ENCODE measurements at regions not wholly inside any gene's neighbourhood (a gene's known extent, or its start where the extent isn't known, plus 50 kb on each side); places are given as distances from the start of the nearest gene placed in this dataset.

- no peak for DNase-seq
- peaks cover 4% of the 10 kb centered on the region; the same call in 1 of the 2 replicates for H3K27me3 Mint-ChIP-seq (ENCODE audit: insufficient read depth)
- TF ChIP-seq CTCF (IDR thresholded peaks at IDR 0.05): peak; percentile 60
- H3K27ac Mint-ChIP-seq: no peak overlapping the region
- peaks cover 7% of the 10 kb centered on the region for H3K9me3 Mint-ChIP-seq
- no peaks in the 10 kb centered on the region for H3K36me3 Mint-ChIP-seq (ENCODE audit: low read depth)
- no peaks in the 10 kb centered on the region for H3K4me1 Mint-ChIP-seq (ENCODE audit: low read depth)
- H3K4me3 Mint-ChIP-seq: no peak overlapping the region
These were observed 146.3 kb upstream of the SKOR2 start for GRCh38 chr18:47397671-47398319.

- H3K36me3 Mint-ChIP-seq (ENCODE audit: low read depth): no peaks in the 10 kb centered on the region
- DNase-seq: no peak
- peaks cover 6% of the 10 kb centered on the region; the same call in 1 of the 2 replicates for H3K27me3 Mint-ChIP-seq (ENCODE audit: insufficient read depth)
- H3K27ac Mint-ChIP-seq: no peak overlapping the region
- no peak overlapping the region for H3K4me3 Mint-ChIP-seq
- TF ChIP-seq CTCF (IDR thresholded peaks at IDR 0.05): no peak
- peaks cover 7% of the 10 kb centered on the region; the same call in 1 of the 2 replicates for H3K9me3 Mint-ChIP-seq
- H3K4me1 Mint-ChIP-seq (ENCODE audit: low read depth): peaks cover 6% of the 10 kb centered on the region; the same call in 1 of the 2 replicates
These were observed 140.2 kb upstream of the SKOR2 start for GRCh38 chr18:47391665-47392064.

- DNase-seq: no peak
- H3K27me3 Mint-ChIP-seq (ENCODE audit: insufficient read depth): peaks cover 3% of the 10 kb centered on the region; the same call in 1 of the 2 replicates
- H3K4me3 Mint-ChIP-seq: no peak overlapping the region
- no peak overlapping the region for H3K27ac Mint-ChIP-seq
- no peaks in the 10 kb centered on the region for H3K36me3 Mint-ChIP-seq (ENCODE audit: low read depth)
- TF ChIP-seq CTCF (IDR thresholded peaks at IDR 0.05): no peak
- peaks cover 8% of the 10 kb centered on the region for H3K9me3 Mint-ChIP-seq
- H3K4me1 Mint-ChIP-seq (ENCODE audit: low read depth): peaks cover 6% of the 10 kb centered on the region; the same call in 1 of the 2 replicates
These were observed 139.1 kb upstream of the SKOR2 start for GRCh38 chr18:47390410-47391024.

- peaks cover 3% of the 10 kb centered on the region; the same call in 1 of the 2 replicates for H3K27me3 Mint-ChIP-seq (ENCODE audit: insufficient read depth)
These were observed 137.8 kb upstream of the SKOR2 start for GRCh38 chr18:47389210-47389609.

GRCh38 chr18:47387864-47388263 is 136.4 kb upstream of the SKOR2 start:
- Mint-ChIP-seq H3K36me3 (ENCODE audit: low read depth) (no peaks in the 10 kb centered on the region), H3K9me3 (peaks cover 11% of the 10 kb centered on the region), H3K27ac (no peak overlapping the region), H3K27me3 (ENCODE audit: insufficient read depth) (peaks cover 4% of the 10 kb centered on the region; the same call in 1 of the 2 replicates), H3K4me3 (no peak overlapping the region), H3K4me1 (ENCODE audit: low read depth) (peaks cover 6% of the 10 kb centered on the region; the same call in 1 of the 2 replicates)
- no peak for DNase-seq
- no peak for TF ChIP-seq CTCF (IDR thresholded peaks at IDR 0.05)

More at GRCh38 chr18:47389210-47389609, 137.8 kb upstream of the SKOR2 start:
- no peak overlapping the region for H3K27ac Mint-ChIP-seq
- no peaks in the 10 kb centered on the region for H3K36me3 Mint-ChIP-seq (ENCODE audit: low read depth)
- DNase-seq: no peak
- TF ChIP-seq CTCF (IDR thresholded peaks at IDR 0.05): no peak
- H3K4me1 Mint-ChIP-seq (ENCODE audit: low read depth): peaks cover 6% of the 10 kb centered on the region; the same call in 1 of the 2 replicates
- peaks cover 11% of the 10 kb centered on the region for H3K9me3 Mint-ChIP-seq
- H3K4me3 Mint-ChIP-seq: no peak overlapping the region

Measured in HFFc6 (cell line).